HG02973 (cell line): ENCODE measurements at regions not wholly inside any gene's neighbourhood (a gene's known extent, or its start where the extent isn't known, plus 50 kb on each side); places are given as distances from the start of the nearest gene placed in this dataset.
"Not testable (repeated sequence)": the region's sequence is repeated elsewhere in the genome, so short reads cannot be mapped to it uniquely, and the experiment has no call there.

Experiments
- ATAC-seq: cut with Tn5 transposase; IDR thresholded peaks from one replicate; pipeline ENCODE4 v1.9.1; 2021; ENCODE audit warnings: moderate library complexity; ENCODE audit not compliant: unreplicated experiment

DNA sequence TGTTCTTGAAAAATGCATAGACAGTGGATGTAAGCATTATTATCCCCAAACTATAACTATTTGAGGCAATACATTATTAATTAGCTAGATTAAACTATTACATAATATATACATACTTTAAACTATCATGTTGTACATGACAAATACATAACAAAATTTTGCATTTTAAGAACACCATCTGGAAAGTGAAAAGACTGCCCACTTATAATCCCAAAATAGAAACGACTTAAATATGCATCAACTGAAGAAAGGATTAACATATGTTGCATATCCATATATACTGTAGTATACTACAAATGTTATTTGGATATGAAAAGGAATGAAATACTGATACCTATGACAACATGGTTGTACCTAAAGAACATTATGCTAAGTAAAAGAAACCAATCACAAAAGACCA lies 700.8 kb upstream of the SPRY2 start:
- no peak for ATAC-seq

DNA sequence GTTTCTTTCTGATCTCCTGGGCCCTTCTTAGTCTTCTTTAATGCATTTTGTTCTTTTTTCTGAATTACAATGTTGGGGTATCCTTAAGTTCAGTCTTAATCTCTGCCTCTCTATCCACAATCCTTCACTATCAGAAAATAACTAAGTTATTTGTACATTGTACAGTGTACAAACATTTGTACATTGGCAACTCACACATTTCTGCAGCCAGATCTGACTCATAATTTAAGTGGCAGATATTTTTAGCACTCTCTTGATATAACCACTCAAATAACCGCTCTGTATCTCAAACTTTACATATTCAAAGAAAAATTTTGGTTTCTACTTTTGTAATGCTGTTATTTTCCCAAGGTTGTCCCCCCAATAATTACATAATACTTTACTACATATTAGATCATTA lies 691.1 kb upstream of the SPRY2 start:
- ATAC-seq, result no peak

DNA sequence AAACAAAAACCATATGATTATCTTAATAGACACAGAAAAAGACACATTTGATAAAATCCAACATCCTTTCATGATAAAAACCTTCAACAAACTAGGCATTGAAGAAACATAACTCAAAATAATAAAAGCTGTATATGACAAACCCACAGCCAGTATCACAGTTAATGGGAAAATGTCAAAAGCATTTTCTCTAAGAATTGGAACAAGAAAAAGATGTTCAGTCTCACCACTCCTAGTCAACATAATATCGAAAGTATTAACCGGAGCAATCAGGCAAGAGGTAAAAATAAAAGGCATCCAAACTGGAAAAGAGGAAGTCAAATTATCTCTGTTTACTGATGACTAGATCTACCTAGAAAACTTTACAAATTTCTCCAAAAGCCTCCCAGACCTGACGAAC lies 684.2 kb upstream of the SPRY2 start:
- ATAC-seq, result no peak

DNA sequence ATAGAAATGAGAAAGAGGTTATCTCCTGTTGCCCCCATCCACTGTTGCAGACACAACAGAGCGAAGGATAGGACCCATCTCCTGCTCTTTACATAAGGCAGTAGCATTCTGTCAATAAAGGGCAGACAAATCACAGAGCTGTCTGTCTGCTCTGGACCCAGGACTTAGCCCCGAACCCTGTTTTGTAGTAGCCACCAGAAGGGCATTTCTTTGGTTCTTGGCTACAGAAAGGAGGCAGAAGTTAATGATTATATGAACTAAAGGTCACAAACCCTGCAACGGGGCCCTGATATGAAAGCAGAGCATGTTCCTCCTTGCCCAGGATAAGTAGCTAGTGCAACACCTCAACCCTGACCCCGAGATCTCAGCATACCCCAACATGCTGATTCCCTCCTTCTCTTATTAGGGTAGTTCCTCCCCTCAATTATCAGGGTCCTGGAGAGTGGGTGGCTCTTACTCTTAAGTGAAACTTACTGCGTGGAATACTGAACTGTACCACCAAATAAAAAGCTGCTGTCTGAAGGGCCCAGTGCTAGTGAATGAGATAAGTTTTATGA lies 680.4 kb upstream of the SPRY2 start:
- no peak for ATAC-seq

DNA sequence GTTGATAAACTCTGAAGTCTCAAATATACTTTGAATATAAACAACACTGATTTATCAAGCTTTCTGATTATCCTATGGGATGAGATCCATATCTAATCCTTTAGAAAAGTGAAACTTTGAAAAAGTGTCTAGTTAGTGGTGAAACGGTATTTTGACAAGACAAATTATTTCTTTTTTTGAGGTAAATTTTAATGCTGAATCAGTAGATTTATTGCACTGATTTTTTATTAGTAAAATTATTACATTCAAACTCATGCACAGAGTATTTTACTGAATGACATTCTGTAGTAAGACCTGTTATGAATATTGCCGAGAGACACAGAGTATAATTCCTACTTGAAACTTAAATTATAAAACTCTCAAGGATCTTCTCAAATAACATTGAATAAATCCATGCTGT lies 679.1 kb upstream of the SPRY2 start:
- ATAC-seq, result no peak

DNA sequence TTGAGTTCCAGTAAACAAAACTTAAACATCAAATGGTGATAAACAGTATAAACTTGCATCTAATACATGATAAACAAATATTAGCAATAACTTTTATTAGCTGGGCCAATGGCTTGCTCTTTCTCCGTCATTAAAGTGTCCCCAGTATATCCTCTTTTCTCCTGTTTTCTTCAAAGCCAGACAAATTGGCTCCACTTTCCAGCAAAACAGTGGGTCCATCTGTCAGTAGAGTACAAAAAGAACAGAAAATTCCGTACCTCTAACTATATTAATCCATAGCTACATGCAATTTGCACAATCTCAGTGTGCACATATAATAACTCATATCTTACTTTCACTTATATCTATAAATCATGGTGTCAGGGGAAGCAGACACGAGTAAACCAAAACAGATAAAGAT lies 678.0 kb upstream of the SPRY2 start:
- ATAC-seq, result no peak

DNA sequence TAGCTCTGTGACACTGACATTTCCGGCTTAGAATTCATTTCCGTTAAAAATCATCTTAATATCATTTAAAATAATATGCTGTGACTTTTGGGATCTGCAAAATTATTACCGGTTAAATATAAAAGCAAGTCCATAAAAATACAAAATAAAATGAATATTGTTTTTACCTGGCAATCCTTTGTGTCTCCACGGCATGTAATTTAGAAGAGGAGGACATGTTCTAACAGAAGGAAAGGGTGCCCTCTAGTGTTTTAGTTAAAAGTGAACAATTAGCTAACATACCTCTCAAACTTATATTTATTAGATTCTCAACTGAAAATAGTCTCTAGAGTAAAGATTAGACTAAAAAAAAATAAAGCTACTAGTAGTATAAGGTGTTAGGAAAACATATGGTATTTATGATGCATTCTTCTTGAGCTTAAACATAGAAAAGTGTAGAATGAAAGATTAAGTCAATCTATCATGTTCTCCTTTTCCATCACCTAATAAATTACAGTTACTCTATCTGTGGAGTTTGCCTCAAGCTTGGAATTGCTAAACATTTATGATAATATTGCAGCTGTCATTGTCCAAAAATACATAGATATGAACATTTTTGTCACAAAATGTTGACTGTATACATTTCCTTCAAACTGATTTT lies 676.7 kb upstream of the SPRY2 start:
- ATAC-seq, result peak; percentile 84

DNA sequence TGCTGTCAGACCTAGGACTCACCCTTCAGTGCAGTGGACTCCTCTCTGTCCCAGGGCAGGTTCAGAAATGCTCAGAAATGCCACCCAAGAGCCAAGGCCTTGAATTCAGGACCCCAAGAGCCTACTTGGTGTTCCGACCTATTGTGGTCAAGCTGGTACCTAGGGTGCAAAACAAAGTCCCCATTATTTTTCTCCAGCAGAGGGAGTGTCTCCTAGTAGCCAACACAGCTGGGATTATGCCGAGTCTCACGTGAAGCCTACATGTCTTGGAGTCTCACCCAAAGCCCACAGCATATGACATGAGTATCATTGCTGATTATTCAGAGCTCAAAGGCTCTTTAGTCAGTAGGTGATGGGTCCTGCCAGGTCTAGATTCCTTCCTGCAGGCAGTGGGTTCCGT lies 671.1 kb upstream of the SPRY2 start:
- no peak for ATAC-seq

DNA sequence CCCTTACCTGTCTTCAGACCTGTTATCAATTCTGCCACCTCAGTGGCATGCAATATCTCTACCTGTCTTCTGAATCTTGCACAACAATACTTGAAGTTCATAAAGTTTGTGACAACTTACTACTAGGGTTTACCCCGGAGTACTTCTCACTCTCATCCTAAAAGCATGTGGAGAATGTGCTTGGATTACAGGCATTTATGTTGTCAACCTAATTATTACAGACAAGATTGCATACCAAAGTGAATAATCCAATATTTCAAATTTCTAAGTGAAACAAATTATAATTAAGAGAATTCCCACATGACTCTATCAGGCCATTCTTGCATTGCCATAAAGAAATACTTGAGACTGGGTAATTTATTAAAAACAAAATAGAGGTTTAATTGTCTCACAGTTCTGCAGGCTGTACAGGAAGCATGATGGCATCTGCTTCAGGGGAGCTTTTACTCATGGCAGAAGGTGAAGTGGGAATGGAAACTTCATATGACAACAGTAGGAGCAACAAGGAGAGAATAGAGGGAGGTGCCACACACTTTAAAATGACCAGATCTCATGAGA lies 661.0 kb upstream of the SPRY2 start:
- ATAC-seq, result no peak

DNA sequence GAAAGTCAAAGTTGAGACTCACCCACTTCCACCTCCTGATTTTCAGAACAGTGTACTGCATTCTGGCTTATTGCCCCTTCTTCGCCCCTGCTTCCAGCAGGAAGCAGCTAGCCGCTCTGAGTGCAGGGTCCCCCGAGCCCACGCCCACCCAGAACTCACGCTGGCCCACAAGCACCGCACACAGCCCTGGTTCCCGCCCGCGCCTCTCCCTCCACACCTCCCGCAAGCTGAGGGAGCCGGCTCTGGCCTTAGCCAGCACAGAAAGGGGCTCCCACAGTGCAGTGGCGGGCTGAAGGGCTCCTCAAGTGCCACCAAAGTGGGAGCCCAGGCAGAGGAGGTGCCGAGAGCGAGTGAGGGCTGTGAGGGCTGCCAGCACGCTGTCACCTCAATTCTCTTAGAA lies 657.7 kb upstream of the SPRY2 start:
- not testable (repeated sequence) for ATAC-seq

DNA sequence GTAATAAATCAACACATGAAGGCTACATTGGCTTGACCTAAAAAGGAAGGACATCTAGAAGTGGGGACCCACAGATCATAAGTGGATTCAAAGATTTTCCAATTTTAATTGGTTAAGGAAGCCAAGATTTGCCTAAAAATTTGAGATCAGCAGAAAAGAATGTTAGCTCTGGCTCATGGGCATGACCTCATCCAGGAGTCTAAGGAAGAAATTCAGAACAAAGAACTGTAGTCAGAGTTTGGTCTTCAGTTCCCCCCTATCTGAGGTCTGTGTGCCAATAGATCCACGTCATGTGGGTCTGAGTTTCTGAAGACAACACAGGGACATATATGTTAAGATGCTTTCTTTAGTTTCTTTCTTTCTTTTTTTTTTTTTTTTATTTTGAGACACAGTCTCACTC lies 648.8 kb upstream of the SPRY2 start:
- no peak for ATAC-seq

DNA sequence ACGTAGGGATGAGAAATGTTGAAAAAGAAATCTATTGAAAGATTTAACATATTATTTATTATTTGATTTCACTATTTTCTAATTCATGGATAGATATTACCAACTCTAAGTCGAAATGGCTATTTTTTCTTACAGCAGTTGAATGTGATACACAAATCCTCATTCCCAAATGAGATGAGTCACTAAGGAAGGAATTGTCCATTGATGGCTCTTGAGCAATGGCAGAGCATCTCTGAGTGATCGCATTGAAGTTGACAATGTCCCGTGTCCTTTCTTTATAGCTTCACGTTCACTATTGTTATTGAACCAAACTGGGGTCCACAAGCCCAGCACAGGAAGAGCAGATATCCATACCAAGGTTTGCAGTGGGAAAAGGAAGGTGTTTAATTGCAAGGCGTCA lies 648.3 kb upstream of the SPRY2 start:
- ATAC-seq, result no peak

DNA sequence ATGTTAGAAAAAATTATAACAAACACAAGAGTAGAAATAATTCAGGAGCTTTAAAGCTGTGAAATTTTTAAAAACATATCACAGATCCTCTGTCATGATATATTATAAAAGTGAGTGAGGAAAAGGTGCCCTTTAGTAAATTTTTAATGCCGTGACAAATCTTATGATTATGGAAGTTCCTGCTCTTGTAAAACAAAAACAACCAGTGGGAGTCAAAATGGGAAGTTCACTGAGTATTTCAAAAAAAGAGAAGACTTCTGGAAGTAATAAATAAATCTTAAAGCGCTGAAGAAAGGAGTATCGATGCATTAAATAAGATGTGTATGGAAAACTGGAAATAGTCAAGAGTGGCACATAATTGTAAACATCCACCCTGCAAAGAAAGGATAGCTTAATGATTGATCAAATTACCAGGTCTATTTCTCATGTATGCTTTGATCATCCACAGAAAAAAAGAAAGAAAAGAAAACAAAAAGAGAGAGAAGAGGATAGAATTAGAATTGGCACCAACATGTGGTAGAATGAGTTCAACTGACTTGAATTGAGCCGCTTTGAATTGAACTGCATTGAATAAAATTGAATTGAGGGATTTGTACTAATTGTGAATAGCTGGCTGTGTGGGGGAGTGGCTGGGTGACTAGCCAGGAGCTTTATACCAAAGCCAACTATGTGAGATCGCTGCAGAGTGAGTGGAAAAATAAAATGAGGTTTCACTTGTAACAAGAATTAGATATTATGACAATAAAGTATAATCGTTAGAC lies 647.6 kb upstream of the SPRY2 start:
- no peak for ATAC-seq

DNA sequence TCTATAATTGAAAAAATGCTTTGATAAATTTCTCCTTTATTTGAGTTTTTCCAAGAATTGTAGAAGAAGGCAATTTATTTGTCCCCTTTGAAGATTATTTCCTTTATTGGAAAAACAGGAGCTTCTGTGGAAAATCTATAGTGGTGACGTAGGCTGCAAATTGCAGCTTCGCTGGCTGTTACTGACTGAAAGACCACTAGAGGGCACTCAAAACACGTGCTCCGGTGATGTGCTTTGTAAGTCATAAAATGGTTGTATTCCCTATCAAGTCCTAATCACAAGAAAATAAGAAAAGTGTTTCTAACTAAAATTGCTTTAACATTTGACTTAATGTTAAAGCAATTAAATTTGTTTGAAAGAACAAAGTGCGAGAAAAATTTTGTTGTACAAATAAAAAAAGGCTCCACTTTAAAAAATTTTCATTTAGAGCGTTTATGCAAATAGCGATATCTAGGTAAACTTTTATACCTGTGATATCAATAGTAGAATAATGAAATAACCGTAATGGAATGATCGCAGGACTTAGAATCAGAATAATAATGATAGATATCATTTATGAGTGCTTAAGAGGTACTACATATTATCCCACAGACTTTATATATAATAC lies 638.2 kb upstream of the SPRY2 start:
- ATAC-seq, result peak; percentile 97

DNA sequence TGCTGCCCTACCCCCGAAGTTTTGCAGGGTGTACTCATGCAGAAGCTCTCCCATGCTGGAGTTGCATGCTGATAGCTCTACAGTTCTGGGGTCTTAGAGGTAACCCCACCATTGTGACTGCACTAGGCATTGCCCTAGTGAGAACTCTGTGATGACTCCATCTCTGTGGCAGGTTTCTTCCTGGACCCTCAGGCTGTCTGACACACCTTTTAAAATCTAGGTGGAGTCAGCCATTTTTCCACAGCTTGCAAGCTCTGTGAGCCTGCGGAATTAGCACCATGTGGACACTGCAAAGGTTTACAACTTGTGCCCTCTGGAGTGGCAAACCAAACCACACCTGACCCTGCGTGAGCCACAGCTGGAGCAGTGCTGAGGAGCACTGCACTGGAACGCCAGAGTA lies 636.2 kb upstream of the SPRY2 start:
- no peak for ATAC-seq

DNA sequence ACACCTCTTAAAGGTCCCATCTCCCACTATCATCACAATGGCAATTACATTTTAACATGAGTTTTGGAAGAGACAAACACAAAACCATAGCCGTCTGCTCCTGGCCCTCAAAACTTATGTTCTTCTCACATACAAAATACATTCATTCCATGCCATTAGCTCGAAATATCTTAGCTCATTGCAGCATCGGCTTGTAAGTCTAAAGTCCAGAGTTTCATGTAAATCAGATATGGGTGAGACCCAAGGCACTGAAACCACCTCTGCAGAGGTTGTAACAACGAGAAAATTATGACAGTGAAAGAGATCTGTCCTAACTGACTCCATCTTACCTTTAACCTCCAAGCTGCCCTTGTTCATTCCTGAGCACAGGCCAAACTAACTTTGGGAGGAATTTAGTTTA lies 635.0 kb upstream of the SPRY2 start:
- ATAC-seq, result no peak

DNA sequence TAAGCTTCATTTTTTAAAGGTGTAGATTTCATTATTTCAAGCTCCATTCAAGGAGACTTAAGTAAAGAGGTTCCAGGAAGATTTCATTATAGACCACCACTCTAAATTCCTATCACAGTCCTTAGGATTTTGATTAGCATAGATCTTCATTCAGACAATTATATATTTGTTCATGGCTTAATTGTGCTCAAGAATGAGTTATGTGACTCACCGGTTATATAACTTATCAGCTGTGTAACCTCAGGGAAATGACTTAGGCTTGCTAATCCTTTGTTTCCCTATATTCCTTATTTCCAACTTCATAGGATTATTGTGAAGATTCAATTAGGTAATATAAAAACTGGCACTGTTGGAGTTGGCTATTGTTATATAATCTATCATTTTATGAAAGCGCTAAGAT lies 632.8 kb upstream of the SPRY2 start:
- ATAC-seq, result no peak

DNA sequence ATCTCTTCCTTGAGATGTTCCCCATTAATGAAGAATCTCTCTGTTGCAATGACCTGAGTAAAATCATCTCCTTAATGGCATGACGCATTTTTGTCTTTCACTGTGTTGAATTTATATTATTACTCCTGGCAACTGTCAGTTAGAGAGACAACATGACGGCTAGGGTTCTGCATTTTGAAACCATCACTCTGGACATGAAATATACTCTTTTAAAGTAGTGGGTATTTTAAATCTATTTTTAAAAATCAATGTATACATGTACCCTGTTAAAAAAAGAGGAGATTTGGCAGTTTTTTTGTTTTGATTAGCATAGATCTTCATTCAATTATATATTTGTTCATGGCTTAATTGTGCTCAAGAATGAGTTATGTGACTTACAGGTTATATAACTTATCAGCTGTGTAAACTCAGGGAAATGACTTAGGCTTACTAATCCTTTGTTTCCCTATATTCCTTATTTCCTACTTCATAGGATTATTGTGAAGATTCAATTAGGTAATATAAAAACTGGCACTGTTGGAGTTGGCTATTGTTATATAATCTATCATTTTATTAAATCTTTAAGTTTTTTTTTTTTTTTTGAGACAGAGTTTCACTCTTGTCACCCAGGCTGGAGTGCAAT lies 632.0 kb upstream of the SPRY2 start:
- ATAC-seq, result no peak

DNA sequence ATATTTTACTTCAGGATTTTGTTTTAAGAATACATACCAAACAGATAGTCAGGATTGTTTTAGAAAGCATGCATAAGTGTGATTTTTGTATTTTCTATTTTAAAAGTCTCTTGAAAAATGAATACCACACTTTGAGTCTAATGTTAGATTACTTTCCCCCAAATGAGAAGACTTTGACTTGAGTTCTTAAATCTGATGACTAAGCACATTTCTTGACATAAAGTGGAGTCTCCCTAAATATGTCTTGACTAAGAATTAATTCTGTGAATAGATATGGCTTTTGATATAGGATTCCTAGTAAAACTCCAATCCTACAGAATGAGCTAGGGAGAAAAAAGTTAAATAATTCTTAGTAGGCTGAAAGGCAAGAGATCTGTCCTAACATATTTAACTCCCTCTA lies 624.2 kb upstream of the SPRY2 start:
- ATAC-seq, result no peak

DNA sequence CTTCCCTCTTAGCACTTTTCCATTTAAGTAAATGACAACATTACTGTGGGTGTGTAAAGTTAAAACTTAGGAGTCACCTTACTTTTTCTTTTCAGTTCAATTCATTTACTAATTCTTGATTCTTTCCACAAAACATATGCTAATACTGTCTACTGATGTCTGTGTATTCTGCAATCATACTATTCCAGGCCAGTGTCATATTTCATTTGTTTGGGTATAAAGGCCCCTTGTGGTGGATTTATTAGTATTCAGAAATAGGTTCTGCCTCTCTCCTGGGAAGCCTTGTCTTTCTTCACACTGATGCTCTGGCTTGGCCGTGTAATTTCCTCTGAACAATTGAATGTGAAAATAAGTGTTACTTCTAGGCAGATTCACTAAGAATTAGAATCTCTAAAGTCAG lies 621.9 kb upstream of the SPRY2 start:
- no peak for ATAC-seq

DNA sequence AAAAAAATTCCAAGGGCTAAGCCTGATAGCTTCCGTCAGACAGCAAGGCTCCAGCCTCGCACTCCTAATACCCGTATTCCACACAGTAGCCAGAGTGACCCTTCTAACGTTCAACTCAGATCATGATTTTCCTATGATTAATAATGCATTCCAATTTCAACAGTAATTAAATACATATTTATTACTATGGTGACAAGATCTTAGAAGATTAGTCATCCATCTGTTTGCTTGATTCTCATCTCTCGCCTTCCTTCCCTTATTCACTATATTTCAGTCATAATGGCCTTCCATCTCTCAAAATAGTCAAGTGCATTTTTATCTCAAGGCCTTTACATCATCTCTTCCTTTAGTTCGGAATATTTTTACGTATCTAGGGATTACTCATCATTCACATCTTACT lies 621.2 kb upstream of the SPRY2 start:
- ATAC-seq, result no peak
